NCI-H1092 treated with DMSO at 0.1 percent for 48 hours (cell line): ENCODE measurements at regions not wholly inside any gene's neighbourhood (a gene's known extent, or its start where the extent isn't known, plus 50 kb on each side); places are given as distances from the start of the nearest gene placed in this dataset.
"Not testable (repeated sequence)": the region's sequence is repeated elsewhere in the genome, so short reads cannot be mapped to it uniquely, and the experiment has no call there.

Experiments
- DNase-seq: peaks from one replicate; lab custom pipeline; 2025; lab: John Stamatoyannopoulos, UW

DNA sequence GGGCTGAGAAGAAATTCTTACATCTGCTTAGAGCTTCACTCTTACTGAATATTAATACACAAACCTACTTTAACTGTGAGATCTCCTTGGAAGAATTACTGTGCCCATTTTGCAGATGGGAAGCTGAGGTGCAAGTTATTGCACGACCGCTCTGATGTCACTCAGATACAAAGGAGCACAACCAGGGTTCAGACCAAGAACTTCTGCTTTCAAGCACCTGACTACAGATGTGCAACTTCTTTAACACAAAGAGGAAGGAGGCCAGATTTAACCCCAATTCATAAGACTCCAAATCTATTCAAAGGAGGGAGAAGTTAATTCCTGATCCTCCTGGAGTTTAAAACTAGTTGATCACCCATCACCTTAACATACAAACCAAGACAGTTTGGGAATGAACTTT, 232.6 kb downstream of the VRK1 start:
- no peak for DNase-seq

DNA sequence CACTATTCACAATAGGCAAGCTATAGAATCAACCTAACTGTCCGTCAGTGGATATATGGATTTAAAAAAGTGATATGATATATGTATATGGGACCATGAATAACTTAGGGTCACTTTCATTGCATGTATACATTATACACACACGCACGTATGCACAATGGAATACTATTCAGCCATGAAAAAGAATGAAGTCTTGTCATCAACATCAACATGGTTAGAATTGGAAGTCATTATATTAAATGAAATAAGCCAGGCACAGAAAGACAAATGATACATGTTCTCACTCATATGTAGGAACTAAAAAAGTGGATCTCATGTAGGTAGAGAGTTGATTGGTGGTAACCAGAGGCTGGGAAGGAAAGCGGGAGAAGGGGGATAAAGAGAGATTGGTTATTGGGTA, 234.3 kb downstream of the VRK1 start:
- no peak for DNase-seq

DNA sequence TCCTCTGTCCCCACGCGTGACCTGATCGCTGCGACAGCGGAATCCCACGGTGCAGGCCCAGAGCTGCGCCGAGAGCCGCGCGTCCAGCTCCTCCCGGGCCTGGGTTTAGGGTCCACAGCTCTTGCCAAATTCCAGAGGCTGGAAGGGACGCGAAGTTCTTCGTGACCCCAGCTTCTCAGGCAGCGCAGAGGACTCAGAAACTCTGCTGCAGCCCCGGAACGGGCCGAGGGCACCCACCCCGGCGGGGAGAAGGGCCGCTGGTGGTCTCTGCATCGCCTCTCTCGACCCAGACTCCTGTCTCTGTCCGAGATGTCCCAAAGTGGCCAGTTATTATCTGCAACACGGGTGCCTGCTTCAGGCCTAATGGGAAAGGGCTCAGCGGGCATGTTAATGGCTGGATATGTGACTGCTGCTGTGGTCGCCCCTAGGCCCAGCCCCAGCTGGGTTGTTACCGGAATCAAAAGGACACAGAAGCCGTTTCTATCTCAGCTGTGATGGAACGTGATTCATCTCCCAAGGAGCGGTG, 236.4 kb downstream of the VRK1 start:
- no peak for DNase-seq

DNA sequence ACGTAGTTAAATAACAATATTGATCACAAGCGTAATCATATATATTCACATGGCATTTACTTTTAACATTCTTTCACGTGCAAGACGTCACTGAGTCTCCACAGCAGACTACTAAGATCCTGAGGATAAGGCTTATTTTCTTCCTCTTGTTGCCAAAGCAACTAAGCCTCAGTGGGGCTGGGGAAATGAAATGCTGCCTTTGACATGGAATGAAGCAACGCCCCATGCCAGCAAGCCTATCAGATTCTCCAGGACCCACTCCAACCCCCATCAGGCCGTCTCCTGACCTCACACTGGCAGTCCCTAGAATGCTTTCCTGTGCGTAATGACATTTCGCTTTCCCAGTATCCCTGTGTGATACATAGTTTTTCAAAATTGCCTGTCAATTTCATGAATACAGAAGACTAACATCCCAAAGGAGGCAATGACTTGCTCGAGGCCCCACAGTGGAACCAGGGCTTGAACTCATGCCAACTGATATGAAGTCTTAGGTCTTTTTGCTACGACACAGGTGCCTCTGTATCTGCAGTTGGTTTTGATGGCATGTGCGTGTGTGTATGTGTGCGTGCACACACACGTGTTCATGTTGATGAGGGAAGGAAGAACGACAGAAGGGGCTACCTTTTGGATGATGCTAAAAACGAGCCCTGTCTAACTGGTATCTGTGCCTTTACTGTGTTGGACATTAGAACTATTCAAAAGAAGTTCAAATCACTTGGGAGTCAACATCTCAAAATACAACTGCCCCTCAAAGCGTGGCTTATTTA, 239.1 kb downstream of the VRK1 start:
- no peak for DNase-seq

DNA sequence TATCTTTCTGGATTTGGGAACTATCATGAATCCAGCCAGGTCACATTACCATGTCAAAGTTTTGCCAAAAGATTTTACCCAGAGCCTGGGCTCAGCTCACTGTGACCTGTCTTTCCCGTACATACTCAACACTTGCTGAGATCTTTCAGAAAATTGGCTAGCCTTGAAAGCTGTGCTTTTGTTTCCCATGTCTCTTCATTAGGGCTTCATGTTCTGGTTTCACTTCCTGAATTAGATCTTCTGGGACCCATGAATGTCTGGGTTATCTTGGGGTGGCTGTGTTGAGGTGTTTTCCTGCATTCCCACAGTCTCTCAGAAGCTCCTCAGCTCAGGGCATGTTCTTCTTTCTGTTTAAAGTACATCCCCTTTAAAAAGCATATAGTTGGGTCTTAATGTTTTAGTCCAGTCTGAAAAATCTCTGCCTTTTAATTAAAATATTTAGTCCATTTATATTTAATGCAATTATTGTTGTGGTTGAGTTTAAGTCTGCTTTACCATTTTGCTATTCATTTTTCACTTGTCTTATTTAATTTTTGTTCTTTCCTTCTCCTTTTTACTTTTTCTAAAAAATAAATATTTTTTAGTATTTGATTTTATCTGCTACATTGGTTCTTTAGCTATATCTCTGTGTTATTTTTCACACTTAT, 242.7 kb downstream of the VRK1 start:
- DNase-seq, result no peak

DNA sequence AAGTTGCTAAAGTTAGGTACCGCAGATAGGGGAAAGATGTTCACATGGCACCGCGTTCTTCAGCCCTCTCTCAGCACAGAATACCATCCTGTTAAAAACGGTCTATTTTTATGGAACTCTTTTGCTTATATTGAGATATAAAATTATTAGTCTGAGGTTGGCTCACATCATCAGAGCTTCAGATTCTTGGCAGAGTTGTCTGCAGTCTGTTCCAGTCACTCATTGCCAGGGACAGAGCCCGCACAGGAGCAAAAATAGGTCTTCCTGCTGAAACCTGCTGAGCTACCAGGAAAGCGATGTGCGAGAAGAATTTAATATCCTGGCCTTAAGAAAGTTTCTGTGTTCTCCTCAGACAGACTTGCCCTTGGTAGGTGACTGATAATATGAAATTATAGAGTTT, 249.8 kb downstream of the VRK1 start:
- DNase-seq, result no peak

DNA sequence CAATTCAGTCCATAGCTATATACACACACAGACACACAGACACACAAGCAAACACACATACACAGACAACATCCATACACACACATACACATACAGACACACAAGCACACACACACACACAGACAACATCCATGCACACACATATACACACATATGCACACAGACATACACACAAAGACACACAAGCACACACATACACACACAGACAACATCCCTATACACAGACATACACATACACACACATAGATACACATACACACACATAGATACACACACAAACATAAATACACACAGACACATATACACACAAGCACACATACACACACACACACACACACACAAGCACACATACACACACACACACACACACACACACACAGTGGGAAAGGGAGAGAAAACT, 254.8 kb downstream of the VRK1 start:
- DNase-seq, result no peak

DNA sequence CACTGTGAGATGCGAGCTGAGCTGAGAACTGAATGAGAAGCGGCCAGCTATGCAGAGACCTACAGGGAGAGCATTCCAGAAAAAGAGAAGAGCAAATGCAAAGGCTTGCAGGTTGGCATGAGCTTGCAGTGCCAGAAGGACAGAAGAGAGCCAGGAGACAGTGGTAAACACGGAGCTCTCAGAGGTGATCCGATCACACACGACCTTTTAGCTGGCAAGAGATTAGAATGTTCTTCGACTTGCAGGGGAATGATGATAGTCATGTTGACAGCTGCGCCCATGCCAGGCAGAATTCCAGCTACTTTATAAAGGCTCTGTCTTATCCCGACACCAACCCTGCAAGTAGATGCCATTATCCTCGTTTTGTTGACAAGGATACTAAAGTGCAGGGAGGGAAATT, 256.8 kb downstream of the VRK1 start:
- DNase-seq, result no peak

DNA sequence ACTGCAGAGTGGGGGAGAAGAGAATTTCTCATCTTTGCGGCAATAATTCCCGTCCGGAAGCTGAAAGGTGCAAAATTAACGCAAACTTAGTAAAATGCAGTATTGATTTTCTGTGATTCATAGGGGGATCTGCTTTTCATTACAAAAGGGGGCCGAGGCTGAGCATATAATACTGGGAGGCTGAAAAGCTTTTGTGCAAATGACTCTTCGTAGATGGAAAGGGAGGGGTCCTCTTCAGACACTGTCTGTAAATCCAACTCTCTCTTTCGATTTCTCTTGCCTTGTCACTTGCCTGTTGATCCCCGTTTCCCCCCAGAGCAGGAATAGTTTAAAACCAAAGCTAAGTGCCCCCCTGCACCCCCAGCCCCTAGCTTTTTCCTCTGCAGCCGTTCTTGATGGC, 258.2 kb downstream of the VRK1 start:
- no peak for DNase-seq

DNA sequence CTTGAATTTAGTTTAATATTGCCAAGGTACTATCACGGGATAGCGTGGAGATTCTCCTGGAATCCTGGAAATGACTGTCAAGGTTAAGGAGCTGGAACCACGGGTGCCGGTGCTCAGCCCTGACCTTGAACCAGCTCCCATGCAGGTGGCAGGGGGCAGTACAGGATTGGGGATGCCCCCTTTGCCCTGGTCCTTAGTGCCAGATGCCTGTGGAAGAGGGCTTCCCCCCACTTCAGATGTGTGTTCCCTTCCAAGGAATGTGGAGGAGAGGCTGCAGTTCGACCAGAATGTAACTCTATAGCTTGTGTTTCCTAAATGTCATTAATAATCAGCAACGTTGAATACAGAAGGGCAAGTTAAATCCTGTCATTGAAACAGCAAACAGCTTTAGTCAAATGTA, 258.9 kb downstream of the VRK1 start:
- no peak for DNase-seq

DNA sequence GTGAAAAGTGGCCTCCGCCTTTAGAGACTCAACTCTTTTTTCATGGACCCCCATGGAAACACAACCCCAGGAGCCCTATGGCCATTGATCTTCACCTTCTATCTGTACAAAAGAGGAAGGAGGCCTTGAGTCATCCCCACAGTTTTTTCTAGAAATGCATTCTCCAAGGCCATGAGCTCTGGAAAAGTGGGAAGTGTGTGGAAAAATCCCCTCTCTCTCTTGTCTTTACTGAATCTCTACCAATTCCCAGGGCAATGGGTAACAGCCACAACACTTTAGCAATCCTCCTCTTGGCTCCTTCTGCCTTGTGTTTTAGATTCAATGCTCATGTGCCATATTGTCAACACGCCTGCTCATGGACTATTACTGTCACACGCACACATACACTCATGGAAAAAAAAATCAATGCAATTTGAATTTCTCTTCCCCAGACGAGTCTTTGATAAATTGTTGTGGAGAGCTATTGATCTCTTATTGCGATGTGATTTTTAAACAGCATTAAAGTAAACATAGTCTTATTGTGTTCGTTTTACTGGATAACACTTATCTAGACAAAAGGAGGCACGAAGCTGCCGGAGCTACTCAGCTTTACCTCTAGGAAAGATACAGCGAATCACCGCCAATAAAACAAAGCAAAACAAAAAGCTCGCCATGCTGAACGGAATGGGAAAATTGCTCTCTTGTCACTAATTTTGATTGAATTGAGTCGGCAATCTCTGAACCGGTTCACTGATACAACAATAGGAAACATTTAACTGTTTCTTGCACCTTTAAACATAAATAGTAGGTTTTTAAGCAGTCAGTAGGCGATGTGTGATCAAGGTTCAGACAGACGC, 260.3 kb downstream of the VRK1 start:
- DNase-seq, result no peak

DNA sequence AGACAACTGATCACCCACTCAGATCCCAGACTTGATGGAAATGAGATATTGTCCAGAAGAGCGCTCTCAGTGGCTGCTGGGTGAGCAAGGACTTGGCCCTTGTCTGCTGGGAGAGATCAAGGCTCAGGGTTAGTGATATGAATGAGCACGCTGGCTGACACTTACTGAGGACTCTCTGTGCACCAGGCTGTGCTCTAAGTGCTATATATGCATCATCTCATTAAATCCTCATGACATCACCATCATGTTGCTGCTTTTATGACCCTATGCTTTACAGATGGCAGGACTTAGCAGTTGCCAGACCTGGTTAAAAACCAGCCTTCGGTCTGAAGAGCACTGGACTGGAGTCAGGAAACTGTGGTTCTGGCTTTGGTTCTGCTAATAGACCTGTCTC, 260.9 kb downstream of the VRK1 start:
- DNase-seq, result no peak

DNA sequence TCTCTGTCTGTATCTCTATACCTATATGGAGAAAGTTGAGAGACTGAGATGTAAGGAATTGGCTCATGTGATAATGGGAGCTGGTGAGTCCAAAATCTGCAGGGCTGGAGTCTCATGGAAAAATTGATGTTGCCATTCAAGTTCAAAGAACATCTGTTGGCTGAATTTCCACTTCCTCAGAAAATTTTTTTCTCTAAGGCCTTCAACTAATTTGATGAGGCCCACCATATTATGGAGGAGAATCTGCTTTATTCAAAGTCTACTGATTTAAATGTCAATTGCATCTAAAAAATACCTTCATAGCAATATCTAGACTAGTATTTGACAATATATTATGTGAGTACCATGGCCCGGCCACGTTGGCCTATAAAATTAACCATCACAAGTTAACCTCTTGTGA, 261.4 kb downstream of the VRK1 start:
- DNase-seq, result no peak

DNA sequence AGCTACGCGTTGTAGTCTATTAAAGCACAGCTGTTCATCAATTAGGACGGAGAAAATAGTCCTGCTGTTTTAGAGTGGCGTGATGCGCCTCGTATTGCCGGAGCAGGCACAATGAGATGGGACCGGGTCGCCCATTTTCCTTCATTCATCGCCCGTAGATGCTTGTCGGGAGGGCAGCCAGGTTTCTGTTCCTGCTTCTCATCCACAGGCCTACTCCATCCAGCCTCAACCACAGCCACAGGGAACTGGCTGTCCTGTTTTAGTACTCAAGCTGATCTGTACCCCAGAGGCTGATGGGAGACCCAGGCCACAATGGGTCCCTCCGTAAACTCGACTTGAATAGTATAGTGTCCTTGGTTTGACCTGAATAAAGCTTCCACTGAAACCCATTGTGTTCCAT, 264.0 kb downstream of the VRK1 start:
- DNase-seq, result no peak

DNA sequence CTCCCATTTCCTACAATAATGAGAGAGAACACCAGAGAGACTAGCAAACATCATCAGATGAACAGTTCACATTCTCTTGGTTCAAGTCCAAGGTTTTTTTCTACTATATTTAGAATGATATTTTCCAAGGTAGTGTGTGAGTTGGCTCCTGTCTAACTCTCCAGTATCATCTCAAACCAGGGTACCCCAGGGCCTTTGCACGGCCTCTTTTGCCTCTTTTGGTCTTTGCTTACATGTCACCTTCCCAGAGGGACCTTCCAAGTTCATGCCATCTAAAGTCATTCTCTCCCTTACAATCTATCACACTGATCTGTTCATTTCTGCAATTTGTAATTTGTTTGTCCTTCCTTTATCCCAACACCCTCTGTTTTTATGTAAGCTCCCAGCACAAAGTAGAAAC, 264.5 kb downstream of the VRK1 start:
- no peak for DNase-seq

DNA sequence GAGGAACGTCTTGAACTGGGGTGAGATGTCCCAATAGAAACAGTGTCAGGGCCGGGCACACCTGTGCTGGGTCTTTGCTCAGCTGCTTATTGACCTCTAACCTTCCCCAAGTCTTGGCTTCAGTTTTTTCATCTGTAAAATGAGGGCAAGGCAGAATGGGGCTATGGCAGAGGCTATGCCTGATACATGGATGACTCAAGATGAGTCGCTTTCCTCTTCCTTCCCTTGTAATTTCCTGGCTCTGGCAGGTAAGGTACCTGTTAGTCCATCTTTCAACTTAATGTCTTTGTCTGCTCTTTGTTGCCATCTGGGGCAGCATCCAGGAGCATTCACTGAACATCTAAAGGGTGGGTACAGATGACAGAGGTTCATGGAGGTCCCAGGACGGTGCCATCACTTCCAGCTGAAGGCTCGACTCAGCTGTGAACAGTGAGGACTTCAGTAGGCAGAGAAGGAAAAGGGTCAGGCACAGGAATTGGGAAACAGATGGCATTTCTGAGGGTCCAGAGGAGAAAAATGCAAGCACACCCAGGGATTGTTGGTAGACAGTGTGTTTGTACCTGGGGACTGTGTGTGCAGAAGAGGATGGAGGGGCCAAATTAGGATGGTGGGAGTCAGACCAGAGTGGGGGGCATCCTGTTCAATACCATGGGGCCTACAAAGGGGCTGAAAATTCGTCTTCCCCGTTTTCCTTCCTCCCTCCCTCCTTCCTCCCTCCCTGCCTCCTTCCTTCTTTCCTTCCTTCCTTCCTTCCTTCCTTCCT, 268.3 kb downstream of the VRK1 start:
- DNase-seq, result no peak

DNA sequence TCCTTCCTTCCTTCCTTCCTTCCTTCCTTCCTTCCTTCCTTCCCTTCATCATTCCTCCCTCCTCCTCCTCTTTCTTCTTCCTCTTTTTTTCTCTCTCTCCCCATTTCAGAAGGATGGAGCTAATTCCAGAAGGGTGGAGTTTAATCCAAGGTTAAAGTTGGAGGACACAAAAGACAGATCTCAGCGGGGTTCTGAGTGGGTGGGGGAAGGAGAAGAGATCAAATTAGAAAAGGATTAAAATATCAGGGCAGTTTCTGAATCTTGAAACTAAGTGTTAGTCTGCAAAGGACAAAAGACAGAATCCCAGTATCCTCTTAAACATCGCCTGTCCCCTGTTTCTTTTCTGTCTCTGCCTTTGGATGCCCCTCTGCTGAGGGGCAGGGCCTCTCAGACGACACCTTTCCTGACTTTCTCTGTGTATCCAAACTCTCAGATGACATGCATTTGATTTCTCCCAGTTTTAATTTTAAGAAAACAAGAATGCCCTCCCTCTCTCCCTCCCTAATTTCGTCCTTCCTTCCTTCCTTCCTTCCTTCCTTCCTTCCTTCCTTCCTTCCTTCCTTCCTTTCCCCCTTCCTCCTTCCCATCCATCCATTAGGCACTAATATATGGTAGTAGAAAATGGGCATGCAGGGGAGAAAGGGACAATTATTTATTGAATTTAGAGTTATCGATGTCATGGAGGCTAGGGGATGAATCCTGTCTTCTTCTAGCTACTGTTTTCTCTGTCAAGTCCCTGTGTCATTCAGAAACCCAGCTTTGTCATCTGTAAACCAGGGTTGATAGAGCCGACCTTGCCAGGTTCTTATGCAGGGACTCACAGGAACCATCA, 269.1 kb downstream of the VRK1 start:
- no peak for DNase-seq

DNA sequence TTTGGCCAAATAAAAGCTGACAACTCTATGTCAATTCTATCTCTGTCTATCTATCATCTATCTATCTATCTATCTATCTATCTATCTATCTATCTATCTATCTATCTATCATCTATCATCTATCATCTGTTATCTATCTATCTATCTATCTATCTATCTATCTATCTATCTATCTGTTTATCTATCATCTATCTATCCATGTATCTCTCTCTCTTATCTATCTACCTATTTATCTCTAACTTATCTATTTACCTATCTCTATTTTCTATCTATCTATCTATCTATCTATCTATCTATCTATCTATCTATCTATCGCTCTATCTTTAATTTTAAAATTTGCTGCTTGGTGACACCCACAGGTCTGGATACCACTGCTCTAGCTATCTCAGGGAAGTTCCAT, 271.1 kb downstream of the VRK1 start:
- DNase-seq, result not testable (repeated sequence)

DNA sequence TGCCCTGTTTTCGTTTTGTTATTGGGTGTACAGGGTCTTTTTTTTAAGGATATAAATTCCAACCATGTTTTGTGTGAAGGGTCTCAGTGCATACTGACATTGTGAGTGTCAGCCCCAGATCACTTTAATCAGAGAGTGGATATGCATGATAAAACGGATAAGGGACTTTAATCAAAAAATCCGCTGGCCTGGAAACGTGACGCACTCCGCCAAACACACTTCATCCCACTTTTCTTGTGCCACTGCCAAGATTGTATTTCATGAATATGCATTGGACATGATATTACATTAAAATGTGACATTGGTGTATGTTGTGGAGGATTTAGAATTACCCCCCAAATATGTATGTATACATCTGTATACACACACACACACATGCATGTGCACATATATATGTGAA, 273.1 kb downstream of the VRK1 start:
- DNase-seq, result no peak

DNA sequence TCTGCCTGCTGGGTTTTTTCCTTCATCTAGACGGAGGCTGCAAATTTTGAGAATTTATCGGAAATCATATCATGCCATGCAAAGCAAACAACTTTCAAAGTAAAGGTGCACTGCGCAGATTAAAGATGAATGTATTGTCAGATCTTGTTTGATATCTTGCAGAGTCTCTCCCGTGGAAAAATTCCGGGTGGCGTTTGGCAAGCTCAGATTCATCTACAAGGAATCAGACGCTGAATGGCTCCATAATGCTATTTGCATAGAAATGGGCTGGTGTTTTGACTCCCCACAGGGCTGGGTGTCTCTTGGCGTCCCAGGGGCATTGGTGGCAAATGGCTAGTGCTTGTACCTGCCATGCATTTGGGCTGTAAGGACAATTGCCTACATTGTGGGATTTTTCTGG, 274.0 kb downstream of the VRK1 start:
- no peak for DNase-seq

DNA sequence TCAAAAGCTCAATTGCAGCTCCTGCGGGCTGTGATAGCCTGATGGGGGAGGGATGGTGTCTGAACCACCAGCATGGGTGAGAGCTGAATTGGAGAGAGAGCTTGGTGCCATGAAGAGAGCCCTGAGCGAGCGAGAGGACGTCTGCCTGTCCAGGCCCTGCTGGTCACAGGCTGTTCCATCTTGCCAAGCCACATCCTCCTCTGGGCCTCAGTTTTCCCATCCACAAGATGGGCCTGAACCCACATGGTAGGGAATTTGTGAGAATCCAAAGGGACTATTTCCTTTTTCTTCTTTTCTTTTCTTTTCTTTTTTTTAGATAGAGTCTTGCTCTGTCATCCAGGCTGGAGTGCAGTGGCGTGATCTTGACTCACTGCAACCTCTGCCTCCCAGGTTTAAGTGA, 276.4 kb downstream of the VRK1 start:
- DNase-seq, result no peak
